Fibroblast of lung (primary cell): ENCODE measurements at regions not wholly inside any gene's neighbourhood (a gene's known extent, or its start where the extent isn't known, plus 50 kb on each side); places are given as distances from the start of the nearest gene placed in this dataset.

Source experiments
- EZH2 ChIP-seq: IDR thresholded peaks from 2 replicates; pipeline ENCODE4 v1.5.1; 2012; ENCODE audit warnings: low read length, control low read depth, mild to moderate bottlenecking; ENCODE audit errors: missing control alignments
- TF ChIP-seq, protein P1 (sequence below), 2 donors: IDR thresholded peaks in 1 of 2; conservative IDR thresholded peaks in 1 of 2; 1 replicate in 1 of 2; 2 replicates in 1 of 2; pipeline ENCODE4 v1.5.1; 2011 to 2012; ENCODE audit warnings: low read length in 2 of 2, control low read depth in 1 of 2, inconsistent platforms in 1 of 2, low read depth in 1 of 2, mild to moderate bottlenecking in 1 of 2

DNA sequence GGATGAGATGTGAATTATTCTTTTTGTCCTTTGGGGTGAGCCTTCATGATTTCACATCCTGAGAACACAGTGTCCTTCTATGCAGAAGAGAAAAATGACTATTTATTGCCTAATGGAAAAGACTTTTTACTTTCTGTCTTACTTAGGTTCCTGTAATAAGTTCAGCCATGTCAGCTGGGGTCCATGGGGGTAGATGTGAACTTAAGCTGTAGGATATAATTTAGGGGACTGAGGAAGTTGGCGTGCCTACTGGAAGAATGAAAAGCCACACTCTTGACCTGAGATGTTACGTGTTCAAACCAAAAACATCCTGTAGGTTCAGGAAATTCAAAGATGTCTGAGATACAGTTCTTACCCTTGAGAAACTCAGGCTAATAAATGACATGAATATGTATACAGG, 660.5 kb downstream of the TOX3 start:
- TF ChIP-seq, protein P1, sequence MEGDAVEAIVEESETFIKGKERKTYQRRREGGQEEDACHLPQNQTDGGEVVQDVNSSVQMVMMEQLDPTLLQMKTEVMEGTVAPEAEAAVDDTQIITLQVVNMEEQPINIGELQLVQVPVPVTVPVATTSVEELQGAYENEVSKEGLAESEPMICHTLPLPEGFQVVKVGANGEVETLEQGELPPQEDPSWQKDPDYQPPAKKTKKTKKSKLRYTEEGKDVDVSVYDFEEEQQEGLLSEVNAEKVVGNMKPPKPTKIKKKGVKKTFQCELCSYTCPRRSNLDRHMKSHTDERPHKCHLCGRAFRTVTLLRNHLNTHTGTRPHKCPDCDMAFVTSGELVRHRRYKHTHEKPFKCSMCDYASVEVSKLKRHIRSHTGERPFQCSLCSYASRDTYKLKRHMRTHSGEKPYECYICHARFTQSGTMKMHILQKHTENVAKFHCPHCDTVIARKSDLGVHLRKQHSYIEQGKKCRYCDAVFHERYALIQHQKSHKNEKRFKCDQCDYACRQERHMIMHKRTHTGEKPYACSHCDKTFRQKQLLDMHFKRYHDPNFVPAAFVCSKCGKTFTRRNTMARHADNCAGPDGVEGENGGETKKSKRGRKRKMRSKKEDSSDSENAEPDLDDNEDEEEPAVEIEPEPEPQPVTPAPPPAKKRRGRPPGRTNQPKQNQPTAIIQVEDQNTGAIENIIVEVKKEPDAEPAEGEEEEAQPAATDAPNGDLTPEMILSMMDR (conservative IDR thresholded peaks at IDR 0.05 in 1 of 2, IDR thresholded peaks at IDR 0.05 in 1 of 2; ENCODE audit: low read depth in 1 of 2, low read length in 2 of 2) = no peak
- TF ChIP-seq EZH2 = no peak
